Renal cortex interstitium (tissue), 11 donors: ENCODE measurements at regions not wholly inside any gene's neighbourhood (a gene's known extent, or its start where the extent isn't known, plus 50 kb on each side); places are given as distances from the start of the nearest gene placed in this dataset.

Experiments
- DNase-seq, 11 donors: peaks; one replicate each; pipeline ENCODE4 v3.0.0-alpha.2; 2013; ENCODE audit warnings: low read depth in 9 of 11, low spot score in 4 of 11; ENCODE audit errors: extremely low read depth in 1 of 11

DNA sequence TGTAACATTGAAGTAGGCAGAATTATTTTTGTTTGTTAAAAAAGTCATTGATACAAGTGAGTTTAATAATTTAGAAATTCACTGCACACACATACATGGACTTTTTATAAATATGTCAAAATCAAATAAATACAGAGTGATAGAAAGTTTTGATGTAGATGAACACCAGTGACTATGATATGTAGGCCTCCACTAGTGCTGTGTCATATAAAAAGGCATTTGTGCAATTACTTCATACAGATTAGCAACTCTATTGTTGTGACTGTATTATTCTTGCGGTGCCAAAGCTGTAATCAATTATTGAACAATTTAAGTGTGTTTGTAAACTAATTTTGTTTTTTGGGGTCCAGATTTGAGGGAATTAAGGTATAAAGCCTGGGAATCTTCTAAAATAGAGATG, 366.2 kb upstream of the PITX2 start:
- DNase-seq: no peak

DNA sequence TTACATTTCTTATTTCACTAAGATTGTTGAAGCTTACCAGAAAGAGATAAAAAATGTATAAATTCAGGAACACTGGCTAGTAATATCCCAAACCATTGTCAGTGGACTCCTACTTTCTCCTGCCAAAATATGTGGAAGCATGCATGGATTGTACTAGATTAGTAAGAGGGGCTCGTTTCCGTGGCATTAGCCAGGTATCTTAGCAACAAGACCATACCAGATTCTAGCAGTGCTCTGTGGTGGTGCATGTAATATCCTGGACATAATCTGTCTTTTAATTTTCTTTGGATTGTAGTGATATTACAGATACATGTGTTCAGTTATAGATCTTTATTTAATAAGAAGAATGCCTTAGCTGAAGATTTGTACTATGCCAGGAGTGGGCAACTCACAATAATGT, 371.9 kb upstream of the PITX2 start:
- no peak for DNase-seq

DNA sequence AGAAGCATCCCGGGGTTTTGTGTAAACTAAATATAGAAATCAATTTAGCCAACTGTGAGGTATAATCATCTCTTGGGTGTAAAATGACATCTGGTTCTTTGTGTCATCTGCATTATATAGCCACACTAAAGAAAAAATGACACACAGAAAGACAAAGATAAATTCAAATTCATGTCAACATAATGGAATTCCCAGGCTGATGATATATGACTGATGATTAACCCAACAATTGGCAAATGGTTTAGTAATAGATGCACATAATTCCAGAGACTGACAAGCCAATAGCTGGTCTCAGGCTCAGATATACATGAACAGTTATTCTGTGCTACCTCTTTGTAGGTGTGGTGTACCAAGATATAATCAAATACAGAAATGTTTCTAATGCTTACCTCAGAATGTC, 375.4 kb upstream of the PITX2 start:
- DNase-seq: no peak

GRCh38 chr4:111011458-111011857, 388.6 kb upstream of the PITX2 start:
- no peak for DNase-seq

GRCh38 chr4:111013846-111014245, 391.0 kb upstream of the PITX2 start:
- no peak for DNase-seq

DNA sequence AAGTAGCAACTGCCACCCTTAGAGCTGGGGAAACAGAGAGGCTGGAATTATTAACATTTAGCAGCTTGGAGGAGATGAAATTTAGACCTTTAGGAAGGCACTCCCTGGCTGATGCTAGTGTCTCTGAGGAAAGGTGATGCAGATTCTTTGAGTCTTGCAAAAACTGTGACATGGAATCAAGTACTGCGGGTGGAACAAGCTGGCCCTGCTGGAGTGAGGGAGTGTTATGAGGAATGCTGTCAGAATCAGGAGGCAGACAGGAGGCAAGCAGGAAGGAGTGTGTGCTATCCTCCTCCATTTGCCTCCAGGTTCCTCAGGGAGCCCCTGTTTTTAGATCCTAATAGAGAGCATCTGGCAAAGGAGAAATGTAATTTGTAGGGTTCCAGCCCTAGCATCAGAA, 391.7 kb upstream of the PITX2 start:
- DNase-seq: no peak

DNA sequence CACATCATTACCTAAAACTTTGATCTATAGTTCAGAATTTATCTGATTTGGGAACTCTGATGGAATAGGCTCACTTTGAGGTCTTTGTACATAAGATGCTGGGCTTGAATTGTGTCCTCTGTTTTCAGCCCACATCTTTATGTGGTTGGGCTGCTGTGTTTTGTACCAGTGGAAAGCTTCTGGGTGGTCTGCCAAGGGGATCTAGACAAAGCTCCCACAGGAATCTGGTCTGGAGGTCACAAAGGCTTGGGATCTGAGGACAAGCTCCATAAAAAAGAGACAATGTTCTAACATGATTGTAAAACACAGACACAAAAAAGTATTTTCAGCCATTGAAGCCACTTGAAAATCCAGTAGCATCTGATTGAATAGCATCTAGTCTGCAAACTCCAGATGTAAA, 393.5 kb upstream of the PITX2 start:
- no peak for DNase-seq

DNA sequence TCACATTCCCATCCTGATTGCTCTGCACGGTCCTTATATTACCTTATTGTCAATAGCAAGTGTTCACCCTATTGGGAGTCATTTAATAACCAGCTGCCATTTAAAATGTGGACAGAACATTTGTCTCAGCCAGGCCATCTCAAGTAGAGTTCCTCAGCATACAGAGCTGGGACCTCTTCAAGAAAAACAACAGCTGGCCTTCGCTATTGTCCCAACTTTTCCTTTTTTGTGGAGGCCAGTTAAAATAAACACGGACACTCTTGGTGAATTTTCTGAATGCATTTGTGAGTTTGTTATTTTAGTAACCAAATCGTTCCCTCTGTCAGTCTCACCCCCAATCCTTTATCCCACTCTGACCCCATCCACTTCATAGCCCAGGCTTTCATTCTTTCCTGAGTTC, 395.3 kb upstream of the PITX2 start:
- DNase-seq: peak in 1 of 11 donors; percentile 11

DNA sequence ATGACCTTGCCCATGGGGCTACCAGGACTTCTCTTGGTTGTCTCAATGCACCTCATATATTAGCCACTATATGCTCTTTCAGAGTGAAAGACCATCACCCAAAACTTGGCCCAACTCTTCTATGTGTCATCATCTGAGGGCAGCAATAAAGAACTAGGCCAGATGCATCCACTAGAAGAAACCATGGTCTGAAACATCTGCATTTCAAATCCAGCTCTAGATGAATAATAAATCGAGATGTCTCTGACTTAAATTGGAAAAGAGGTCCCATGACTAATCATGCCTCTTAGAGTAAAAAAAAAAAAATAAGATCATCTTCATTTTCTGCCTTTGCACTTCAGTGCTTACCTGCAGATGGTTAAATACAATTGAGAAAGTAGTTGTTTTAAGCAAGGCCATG, 397.6 kb upstream of the PITX2 start:
- no peak for DNase-seq

GRCh38 chr4:111020961-111021360, 398.1 kb upstream of the PITX2 start:
- DNase-seq: no peak

DNA sequence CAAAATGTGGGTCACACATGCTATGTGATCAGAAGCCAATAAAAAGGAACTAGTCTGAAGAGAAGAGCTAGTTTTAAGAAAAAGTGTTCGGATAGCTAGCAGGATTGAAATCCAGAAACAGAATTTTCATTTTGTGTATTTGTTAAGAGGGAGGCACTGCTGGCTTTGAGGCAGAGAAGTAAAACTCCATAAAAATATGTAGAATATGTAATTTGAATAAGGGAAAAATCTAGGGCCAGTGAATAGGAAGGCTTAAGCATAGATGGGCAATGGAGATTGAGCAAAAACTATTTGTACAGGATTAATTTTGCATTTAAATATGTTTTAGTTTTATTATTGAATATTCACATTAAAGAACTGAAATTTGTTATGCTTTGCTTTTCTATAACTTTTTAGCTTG, 399.9 kb upstream of the PITX2 start:
- DNase-seq: no peak

DNA sequence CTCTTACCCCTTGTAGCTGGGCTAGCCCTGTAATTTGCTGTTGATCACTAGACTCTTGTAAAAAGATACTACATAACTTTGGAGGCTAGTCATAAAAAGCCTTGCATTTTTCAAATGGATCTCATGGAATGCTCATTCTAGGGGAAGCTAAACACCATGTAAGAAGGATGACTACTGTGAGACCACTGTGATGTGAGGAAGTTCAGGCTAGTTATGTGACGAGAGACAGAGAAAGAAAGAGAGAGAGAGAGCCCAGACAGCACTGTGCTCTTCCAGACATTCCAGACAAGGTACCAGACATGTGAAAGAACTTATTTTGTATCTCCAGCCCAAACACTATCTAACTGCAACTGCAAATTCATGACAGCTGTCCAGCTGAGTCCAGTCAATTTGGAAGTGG, 404.6 kb upstream of the PITX2 start:
- DNase-seq: no peak

- DNase-seq: no peak
These were observed 405.9 kb upstream of the PITX2 start for GRCh38 chr4:111028795-111029194.

DNA sequence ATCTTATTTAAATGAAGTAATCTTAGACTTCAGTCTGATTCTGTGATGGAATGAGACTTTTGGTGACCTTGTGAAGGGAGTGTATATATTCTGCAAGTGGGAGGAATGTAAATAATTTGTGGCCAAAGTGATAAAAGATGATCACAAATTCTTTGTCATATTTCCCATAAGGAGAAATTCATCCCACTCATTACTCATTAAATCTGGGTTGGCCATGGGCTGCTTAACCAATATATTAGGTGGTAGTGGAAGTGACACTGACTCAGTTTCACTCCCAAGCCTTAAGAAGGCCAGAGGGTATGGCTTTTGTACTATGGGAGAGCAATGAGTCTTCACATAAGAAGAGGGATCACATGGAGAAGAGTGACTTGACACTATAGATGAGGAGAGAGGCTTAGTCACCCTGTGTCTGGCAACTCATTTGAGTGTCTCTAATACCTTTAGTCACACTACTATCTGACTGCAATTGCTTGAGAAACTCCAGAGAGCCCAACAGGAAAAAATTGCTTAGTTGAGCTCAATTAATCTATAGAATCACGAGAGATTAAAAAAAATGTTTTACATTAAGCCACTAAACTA, 408.2 kb upstream of the PITX2 start:
- no peak for DNase-seq

GRCh38 chr4:111031596-111031995, 408.7 kb upstream of the PITX2 start:
- DNase-seq: no peak

GRCh38 chr4:111037591-111038360, 414.9 kb upstream of the PITX2 start:
- no peak for DNase-seq

GRCh38 chr4:111040904-111041303, 418.0 kb upstream of the PITX2 start:
- no peak for DNase-seq

- DNase-seq: no peak
These were observed 420.4 kb upstream of the PITX2 start for GRCh38 chr4:111043286-111043685.

DNA sequence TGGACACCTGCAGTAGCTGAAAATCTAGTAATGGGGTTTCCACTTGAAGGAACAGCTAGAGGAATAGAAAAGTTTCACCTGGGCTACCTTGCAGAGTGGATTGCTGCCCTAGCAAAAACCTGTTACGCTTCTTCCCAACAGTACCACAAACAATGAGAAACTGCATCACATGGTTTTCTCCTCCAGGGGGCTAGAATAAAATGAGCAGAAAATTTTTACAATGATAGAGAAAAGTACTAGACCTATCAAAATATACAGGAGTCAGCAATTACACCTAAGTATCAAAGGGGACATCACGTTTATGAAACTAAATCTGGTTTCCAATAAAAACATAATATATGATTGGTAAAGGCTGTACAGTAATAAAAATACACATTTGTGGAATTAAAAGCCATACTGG, 423.1 kb upstream of the PITX2 start:
- no peak for DNase-seq

DNA sequence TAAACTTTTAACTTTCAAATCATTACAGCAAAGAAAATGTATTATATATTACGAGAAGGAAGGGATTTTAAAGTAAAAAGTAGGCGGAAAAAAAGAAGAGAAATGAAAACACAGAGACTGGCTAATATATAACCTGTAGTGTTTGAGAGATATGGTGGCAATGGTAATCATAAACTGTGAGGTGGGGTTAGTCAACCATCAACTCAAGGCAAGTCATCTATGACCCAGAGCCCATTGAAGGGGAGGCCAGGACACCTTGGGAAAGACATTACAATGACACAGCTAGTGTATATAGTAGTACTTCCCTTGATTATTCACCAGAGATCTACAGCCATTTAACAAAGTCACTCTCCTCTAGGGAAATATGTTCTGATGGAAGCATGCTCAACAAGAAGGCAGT, 423.9 kb upstream of the PITX2 start:
- DNase-seq: peak in 3 of 11 donors; percentile 1 to 6 (median 5)

DNA sequence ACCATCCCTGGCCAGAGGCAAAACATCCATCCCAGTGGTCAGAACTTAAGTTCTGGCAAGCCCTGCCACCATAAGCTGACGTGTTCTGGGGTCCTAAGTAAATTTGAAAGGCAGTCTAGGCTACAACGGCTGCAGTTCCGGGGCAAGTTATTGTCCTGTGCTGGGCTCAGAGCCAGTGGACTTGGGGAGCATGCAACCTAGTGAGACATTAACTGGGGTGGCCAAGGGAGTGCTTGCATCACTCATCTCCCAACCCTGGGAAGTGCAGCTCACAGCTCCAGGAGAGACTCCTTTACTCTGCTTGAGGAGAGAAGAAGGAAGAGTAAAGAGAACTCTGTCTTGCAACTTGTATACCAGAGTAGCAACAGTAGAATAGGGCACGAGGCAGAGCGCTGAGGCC, 425.4 kb upstream of the PITX2 start:
- no peak for DNase-seq
